Osteoblast (primary cell): ENCODE measurements at regions not wholly inside any gene's neighbourhood (a gene's known extent, or its start where the extent isn't known, plus 50 kb on each side); places are given as distances from the start of the nearest gene placed in this dataset.

Experiments used
- DNase-seq: peaks from one replicate; pipeline ENCODE4 v3.0.0; 2011; ENCODE audit warnings: low spot score, mixed read lengths; ENCODE audit not compliant: insufficient read length; ENCODE audit errors: missing footprints
- H2AFZ ChIP-seq: 2 replicates; pipeline ENCODE4 v1.6.0; 2011; ENCODE audit warnings: mild to moderate bottlenecking, low read length
- H3K27ac ChIP-seq: 2 replicates; pipeline ENCODE4 v1.5.1; 2011; ENCODE audit warnings: mild to moderate bottlenecking, low read depth, low read length, moderate library complexity
- H3K27me3 ChIP-seq: 2 replicates; pipeline ENCODE4 v1.6.0; 2012; ENCODE audit warnings: mild to moderate bottlenecking, control low read depth, inconsistent platforms, low read length, moderate library complexity; ENCODE audit not compliant: insufficient read depth
- H3K36me3 ChIP-seq: 2 replicates; pipeline ENCODE4 v1.5.1; 2011; ENCODE audit warnings: mild to moderate bottlenecking, low read length, control low read depth, moderate library complexity; ENCODE audit not compliant: insufficient read depth
- H3K4me1 ChIP-seq: 2 replicates; pipeline ENCODE4 v1.5.1; 2011; ENCODE audit warnings: mild to moderate bottlenecking, low read length, control low read depth, moderate library complexity; ENCODE audit not compliant: insufficient read depth
- H3K4me2 ChIP-seq: 2 replicates; pipeline ENCODE4 v1.6.0; 2011; ENCODE audit warnings: mild to moderate bottlenecking, low read length; ENCODE audit not compliant: insufficient read depth
- H3K4me3 ChIP-seq: fragments of 200-600 bp; sonication (generic); 3 replicates; pipeline ENCODE4 v1.5.1; 2012; ENCODE audit warnings: mild to moderate bottlenecking, low read length, inconsistent platforms; ENCODE audit not compliant: insufficient read depth
- H3K79me2 ChIP-seq: 2 replicates; pipeline ENCODE4 v1.6.0; 2012; ENCODE audit warnings: mild to moderate bottlenecking, low read length, control low read depth, inconsistent platforms; ENCODE audit not compliant: insufficient read depth
- H3K9me3 ChIP-seq: 2 replicates; pipeline ENCODE4 v1.5.1; 2011; ENCODE audit warnings: low read depth, low read length, control low read depth
- H4K20me1 ChIP-seq: 2 replicates; pipeline ENCODE4 v1.6.0; 2012; ENCODE audit warnings: mild to moderate bottlenecking, low read length, control low read depth; ENCODE audit not compliant: insufficient read depth
- TF ChIP-seq, protein P1 (sequence below): IDR thresholded peaks from 2 replicates; pipeline ENCODE4 v1.5.1; 2011; ENCODE audit warnings: mild to moderate bottlenecking, low read depth, low read length, moderate library complexity; ENCODE audit errors: extremely low read depth

DNA sequence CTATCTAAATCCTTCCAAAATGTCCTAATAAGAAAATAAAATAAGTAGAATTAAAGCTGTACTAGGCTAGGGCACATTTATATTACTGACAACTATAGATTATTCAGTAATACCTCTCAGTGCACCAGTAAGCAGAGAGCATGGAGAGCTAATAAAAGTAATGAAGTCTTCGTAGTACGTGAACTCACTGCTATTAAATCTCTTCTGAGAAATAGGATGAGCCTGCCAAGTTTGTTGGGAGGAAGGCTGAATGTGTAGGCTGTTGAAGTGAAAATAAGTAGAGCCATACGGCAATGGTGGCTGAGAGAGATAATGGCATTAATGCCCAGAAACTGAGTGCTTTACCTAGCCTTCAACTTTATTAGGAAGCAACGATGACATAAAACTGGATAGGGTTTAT is 73.9 kb upstream of the NR5A2 start:
- Histone ChIP-seq H3K9me3 (no peaks in the 10 kb centered on the region), H4K20me1 (no peaks in the 10 kb centered on the region), H3K36me3 (no peaks in the 10 kb centered on the region), H3K4me2 (no peak overlapping the region), H3K4me1 (no peaks in the 10 kb centered on the region), H3K4me3 (no peak overlapping the region), H3K27me3 (no peaks in the 10 kb centered on the region), H2AFZ (no peak overlapping the region), H3K79me2 (no peaks in the 10 kb centered on the region), H3K27ac (no peak overlapping the region)
- TF ChIP-seq, protein P1, sequence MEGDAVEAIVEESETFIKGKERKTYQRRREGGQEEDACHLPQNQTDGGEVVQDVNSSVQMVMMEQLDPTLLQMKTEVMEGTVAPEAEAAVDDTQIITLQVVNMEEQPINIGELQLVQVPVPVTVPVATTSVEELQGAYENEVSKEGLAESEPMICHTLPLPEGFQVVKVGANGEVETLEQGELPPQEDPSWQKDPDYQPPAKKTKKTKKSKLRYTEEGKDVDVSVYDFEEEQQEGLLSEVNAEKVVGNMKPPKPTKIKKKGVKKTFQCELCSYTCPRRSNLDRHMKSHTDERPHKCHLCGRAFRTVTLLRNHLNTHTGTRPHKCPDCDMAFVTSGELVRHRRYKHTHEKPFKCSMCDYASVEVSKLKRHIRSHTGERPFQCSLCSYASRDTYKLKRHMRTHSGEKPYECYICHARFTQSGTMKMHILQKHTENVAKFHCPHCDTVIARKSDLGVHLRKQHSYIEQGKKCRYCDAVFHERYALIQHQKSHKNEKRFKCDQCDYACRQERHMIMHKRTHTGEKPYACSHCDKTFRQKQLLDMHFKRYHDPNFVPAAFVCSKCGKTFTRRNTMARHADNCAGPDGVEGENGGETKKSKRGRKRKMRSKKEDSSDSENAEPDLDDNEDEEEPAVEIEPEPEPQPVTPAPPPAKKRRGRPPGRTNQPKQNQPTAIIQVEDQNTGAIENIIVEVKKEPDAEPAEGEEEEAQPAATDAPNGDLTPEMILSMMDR: no peak
- DNase-seq: no peak

DNA sequence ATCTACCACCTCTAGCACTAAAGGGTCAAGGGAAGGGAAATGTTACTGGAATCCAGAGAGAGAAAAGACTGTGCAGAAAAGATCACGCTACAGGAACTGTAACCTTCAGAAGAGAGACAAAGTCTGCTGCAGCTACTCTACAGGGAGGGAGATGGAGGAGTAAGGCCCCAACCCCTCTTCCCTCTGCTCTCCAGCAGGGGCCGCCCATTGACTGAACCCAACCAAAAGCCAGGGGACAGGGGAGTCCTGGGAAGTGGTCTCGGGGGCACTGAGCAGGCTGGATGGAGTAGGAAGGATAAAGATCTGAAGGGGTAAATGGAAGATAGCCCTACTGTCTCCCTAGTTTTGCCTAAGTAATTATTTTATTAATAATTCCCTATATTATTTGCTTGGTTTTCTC is 72.8 kb upstream of the NR5A2 start:
- Histone ChIP-seq H4K20me1 (no peaks in the 10 kb centered on the region), H2AFZ (no peak overlapping the region), H3K27me3 (no peaks in the 10 kb centered on the region), H3K4me2 (no peak overlapping the region), H3K27ac (no peak overlapping the region), H3K4me3 (no peak overlapping the region), H3K4me1 (no peaks in the 10 kb centered on the region), H3K36me3 (no peaks in the 10 kb centered on the region), H3K79me2 (no peaks in the 10 kb centered on the region), H3K9me3 (no peaks in the 10 kb centered on the region)
- TF ChIP-seq, protein P1: peak; percentile 22
- DNase-seq: no peak

GRCh38 chr1:199955235-199955634 is 72.3 kb upstream of the NR5A2 start:
- Histone ChIP-seq H3K36me3 (no peaks in the 10 kb centered on the region), H3K9me3 (no peaks in the 10 kb centered on the region), H3K4me2 (no peak overlapping the region), H3K4me3 (no peak overlapping the region), H3K79me2 (no peaks in the 10 kb centered on the region), H3K27ac (no peak overlapping the region), H4K20me1 (no peaks in the 10 kb centered on the region), H3K27me3 (no peaks in the 10 kb centered on the region), H2AFZ (no peak overlapping the region), H3K4me1 (no peaks in the 10 kb centered on the region)
- TF ChIP-seq, protein P1: no peak
- DNase-seq: no peak

GRCh38 chr1:199956005-199956404 is 71.5 kb upstream of the NR5A2 start:
- no peaks in the 10 kb centered on the region for H3K79me2 ChIP-seq
- no peaks in the 10 kb centered on the region for H3K4me1 ChIP-seq
- no peak overlapping the region for H3K4me2 ChIP-seq
- no peak overlapping the region for H3K27ac ChIP-seq
- H3K9me3 ChIP-seq: no peaks in the 10 kb centered on the region
- no peak overlapping the region for H3K4me3 ChIP-seq
- DNase-seq: no peak
- no peaks in the 10 kb centered on the region for H4K20me1 ChIP-seq
- no peak overlapping the region for H2AFZ ChIP-seq
- H3K27me3 ChIP-seq: no peaks in the 10 kb centered on the region
- TF ChIP-seq, protein P1: no peak
- H3K36me3 ChIP-seq: no peaks in the 10 kb centered on the region
